ENCODE measurements at regions not wholly inside any gene's neighbourhood (a gene's known extent, or its start where the extent isn't known, plus 50 kb on each side); places are given as distances from the start of the nearest gene placed in this dataset.

DNA sequence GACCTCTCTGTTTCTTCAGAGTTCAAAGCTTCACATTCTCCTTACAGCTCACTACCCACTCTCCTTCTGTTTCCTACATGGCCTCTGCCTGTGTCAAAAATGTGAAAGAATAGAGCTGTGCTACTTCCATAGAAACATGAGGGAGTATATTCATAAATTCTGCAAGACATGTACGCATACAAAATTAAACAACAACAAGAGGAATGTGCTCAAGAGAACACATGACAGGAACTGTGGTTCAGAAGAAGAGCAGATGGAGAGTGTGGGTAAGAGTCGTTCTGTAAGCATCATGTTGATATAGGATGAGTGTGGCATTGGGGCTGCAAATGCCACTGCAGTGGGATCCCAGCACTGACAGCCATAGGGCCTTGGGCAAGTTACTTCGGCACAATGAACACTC lies 266.6 kb upstream of the SASH1 start:
- no peak overlapping the region for H3K4me3 ChIP-seq (ENCODE audit: low read depth in 1 of 2, low read length in 1 of 2)
- H3K4me1 ChIP-seq (ENCODE audit: control insufficient read depth in 1 of 2, insufficient read depth in 1 of 2, low read depth in 1 of 2, low read length in 1 of 2) = no peaks in the 10 kb centered on the region
- no peak overlapping the region for H3K27ac ChIP-seq
- H3K27me3 ChIP-seq = no peaks in the 10 kb centered on the region
- H3K36me3 ChIP-seq = no peaks in the 10 kb centered on the region
- TF ChIP-seq, protein P1, sequence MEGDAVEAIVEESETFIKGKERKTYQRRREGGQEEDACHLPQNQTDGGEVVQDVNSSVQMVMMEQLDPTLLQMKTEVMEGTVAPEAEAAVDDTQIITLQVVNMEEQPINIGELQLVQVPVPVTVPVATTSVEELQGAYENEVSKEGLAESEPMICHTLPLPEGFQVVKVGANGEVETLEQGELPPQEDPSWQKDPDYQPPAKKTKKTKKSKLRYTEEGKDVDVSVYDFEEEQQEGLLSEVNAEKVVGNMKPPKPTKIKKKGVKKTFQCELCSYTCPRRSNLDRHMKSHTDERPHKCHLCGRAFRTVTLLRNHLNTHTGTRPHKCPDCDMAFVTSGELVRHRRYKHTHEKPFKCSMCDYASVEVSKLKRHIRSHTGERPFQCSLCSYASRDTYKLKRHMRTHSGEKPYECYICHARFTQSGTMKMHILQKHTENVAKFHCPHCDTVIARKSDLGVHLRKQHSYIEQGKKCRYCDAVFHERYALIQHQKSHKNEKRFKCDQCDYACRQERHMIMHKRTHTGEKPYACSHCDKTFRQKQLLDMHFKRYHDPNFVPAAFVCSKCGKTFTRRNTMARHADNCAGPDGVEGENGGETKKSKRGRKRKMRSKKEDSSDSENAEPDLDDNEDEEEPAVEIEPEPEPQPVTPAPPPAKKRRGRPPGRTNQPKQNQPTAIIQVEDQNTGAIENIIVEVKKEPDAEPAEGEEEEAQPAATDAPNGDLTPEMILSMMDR (IDR thresholded peaks at IDR 0.05) = no peak
- H3K9me3 ChIP-seq = no peaks in the 10 kb centered on the region

DNA sequence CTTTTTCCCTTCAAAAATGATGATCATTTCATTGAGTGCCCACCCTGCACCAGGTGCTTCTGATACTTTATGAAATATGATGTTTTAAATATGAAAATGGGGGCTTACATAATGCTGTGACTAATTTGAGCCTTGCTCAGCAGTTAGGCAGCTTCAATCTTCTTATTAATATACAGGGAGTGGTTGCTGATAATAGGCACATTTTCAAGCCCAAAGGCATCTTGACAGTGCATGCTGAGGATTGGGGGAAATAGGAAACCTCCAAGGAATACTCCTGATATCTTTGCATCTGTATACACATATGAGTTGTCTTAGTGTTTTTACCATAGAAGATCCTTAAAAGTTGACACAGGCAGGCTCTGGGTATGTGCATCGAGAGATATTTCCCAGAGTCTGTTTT lies 262.3 kb upstream of the SASH1 start:
- H3K9me3 ChIP-seq = no peaks in the 10 kb centered on the region
- H3K27ac ChIP-seq = no peak overlapping the region
- H3K4me3 ChIP-seq (ENCODE audit: low read depth in 1 of 2, low read length in 1 of 2) = no peak overlapping the region
- H3K27me3 ChIP-seq = no peaks in the 10 kb centered on the region
- no peaks in the 10 kb centered on the region for H3K36me3 ChIP-seq
- H3K4me1 ChIP-seq (ENCODE audit: control insufficient read depth in 1 of 2, insufficient read depth in 1 of 2, low read depth in 1 of 2, low read length in 1 of 2) = no peaks in the 10 kb centered on the region
- TF ChIP-seq, protein P1 (IDR thresholded peaks at IDR 0.05) = no peak

DNA sequence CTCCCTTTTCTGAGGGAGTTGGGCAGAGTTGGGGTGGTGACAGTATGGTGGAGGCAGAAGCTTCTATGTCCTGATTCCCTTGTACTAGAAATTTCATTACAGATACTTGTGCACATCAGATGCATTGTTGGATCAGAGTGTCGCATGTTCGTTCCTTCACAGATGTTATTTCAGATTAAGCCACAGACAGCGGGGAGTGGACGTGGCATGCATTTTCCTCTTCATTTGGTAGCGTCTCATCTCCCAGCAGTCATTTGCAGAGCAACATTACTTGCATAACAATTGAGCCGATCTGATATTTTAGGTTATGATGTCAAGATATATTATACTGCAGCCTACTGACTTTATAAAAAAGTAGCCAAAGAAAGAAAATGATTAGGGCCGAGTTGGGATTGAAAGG lies 261.6 kb upstream of the SASH1 start:
- H3K9me3 ChIP-seq = no peaks in the 10 kb centered on the region
- TF ChIP-seq, protein P1 (IDR thresholded peaks at IDR 0.05) = no peak

DNA sequence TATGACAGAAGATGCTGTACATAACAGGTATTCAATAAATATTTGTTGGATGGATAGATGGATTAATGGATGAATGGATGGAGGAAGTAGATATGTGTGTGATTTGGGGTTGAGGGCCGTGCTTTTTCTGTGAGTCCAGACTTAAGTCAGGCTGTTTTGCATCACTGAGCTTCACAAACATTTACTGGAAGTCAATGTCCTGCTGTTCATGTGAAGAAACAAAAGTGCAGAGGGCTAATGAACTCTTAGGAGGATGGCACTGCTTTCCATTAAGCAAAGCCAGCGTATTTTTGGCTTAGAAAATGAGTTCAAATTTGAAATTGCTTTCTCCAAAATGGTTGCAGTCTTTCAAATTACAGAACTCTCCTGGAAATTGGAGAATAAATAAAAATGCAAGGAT lies 260.6 kb upstream of the SASH1 start:
- Histone ChIP-seq H3K4me3 (ENCODE audit: low read depth in 1 of 2, low read length in 1 of 2) (no peak overlapping the region), H3K27me3 (no peaks in the 10 kb centered on the region), H3K9me3 (no peaks in the 10 kb centered on the region), H3K4me1 (ENCODE audit: control insufficient read depth in 1 of 2, insufficient read depth in 1 of 2, low read depth in 1 of 2, low read length in 1 of 2) (no peaks in the 10 kb centered on the region), H3K27ac (no peak overlapping the region), H3K36me3 (no peaks in the 10 kb centered on the region)
- TF ChIP-seq, protein P1 (IDR thresholded peaks at IDR 0.05) = no peak

More for the DNA sequence above, 261.6 kb upstream of the SASH1 start:
- H3K4me3 ChIP-seq (ENCODE audit: low read depth in 1 of 2, low read length in 1 of 2) = no peak overlapping the region
- H3K36me3 ChIP-seq = no peaks in the 10 kb centered on the region
- H3K4me1 ChIP-seq (ENCODE audit: control insufficient read depth in 1 of 2, insufficient read depth in 1 of 2, low read depth in 1 of 2, low read length in 1 of 2) = no peaks in the 10 kb centered on the region
- H3K27ac ChIP-seq = no peak overlapping the region
- H3K27me3 ChIP-seq = no peaks in the 10 kb centered on the region

DNA sequence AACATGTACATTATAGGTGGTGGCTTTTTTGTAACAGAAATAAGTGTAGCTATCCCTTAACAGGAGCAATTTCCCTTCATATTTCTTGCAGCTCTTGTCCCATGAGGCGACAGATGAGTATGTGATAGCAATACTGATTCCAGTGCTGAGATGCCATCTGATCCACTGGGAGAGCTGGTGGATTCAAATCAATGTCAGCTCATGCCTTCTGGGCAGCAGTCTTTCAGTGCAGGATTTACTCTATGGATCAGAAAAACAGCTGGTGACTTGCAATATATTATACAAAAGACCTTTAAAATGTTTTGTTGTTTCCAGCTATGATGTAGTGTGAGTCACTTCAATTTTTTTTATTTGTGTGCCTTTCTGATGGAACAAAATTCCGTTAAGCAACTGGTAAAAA lies 259.9 kb upstream of the SASH1 start:
- Histone ChIP-seq H3K27ac (no peak overlapping the region), H3K4me3 (ENCODE audit: low read depth in 1 of 2, low read length in 1 of 2) (no peak overlapping the region), H3K9me3 (no peaks in the 10 kb centered on the region), H3K36me3 (no peaks in the 10 kb centered on the region), H3K4me1 (ENCODE audit: control insufficient read depth in 1 of 2, insufficient read depth in 1 of 2, low read depth in 1 of 2, low read length in 1 of 2) (no peaks in the 10 kb centered on the region), H3K27me3 (no peaks in the 10 kb centered on the region)
- TF ChIP-seq, protein P1 (IDR thresholded peaks at IDR 0.05) = no peak

Measured in neutrophil (primary cell).